Ovary (tissue), 7 donors: ENCODE measurements at regions not wholly inside any gene's neighbourhood (a gene's known extent, or its start where the extent isn't known, plus 50 kb on each side); places are given as distances from the start of the nearest gene placed in this dataset.

Source experiments
- DNase-seq, 5 donors: peaks; one replicate each; pipeline ENCODE4 v3.0.0-alpha.2; 2019 to 2020
- H3K27ac ChIP-seq, 2 donors: fragments of 200-600 bp; one replicate each; pipeline versions ENCODE4 v1.5.1 to v1.8.0; 2019 to 2022
- H3K27me3 ChIP-seq: fragments of 200-600 bp; one replicate; pipeline ENCODE4 v1.8.0; 2022
- H3K36me3 ChIP-seq: fragments of 200-600 bp; sonication (generic); one replicate; pipeline ENCODE4 v1.5.1; 2019
- H3K4me1 ChIP-seq: one replicate; pipeline ENCODE4 v1.8.1; 2013; ENCODE audit warnings: mild to moderate bottlenecking, moderate library complexity; ENCODE audit not compliant: insufficient read depth
- H3K4me3 ChIP-seq: fragments of 200-600 bp; sonication (generic); one replicate; pipeline ENCODE4 v1.5.1; 2017
- H3K9me3 ChIP-seq, 2 donors: fragments of 200-600 bp in 1 of 2; sonication (generic) in 1 of 2; one replicate each; pipeline versions ENCODE4 v1.5.1 to v1.8.1; 2013 to 2019; ENCODE audit warnings: mild to moderate bottlenecking in 1 of 2, moderate library complexity in 1 of 2
- EP300 ChIP-seq: sonication (generic); formaldehyde crosslinking; IDR thresholded peaks from one replicate; pipeline ENCODE4 v1.6.1; 2017; ENCODE audit warnings: antibody characterized with exemption
- POLR2A ChIP-seq: fragments of 450-650 bp; IDR thresholded peaks from one replicate; pipeline ENCODE4 v1.6.1; 2017; ENCODE audit warnings: antibody characterized with exemption, mild to moderate bottlenecking, moderate library complexity
- WGBS, 3 donors: extraction: QIAGEN DNeasy Blood & Tissue Kit in 1 of 3; methylation state at CpG; one replicate each; pipeline versions ENCODE4 v1.1.5 to v1.1.7; 2013 to 2017; 5-methylcytosine and 5-hydroxymethylcytosine counted together
- intact Hi-C, 4 donors: fragments of 100-400 bp; cut with DNase I; formaldehyde crosslinking; loops; one replicate each; pipeline versions ENCODE4 v1.11.0 to v1.15.1; 2022 to 2023
- TF ChIP-seq, protein P1 (sequence below), 3 donors: fragments of 450-650 bp in 2 of 3; fragments of 200-600 bp in 1 of 3; IDR thresholded peaks; one replicate each; pipeline versions ENCODE4 v1.5.1 to v1.8.0; 2016 to 2022; ENCODE audit warnings: antibody characterized with exemption in 3 of 3, mild to moderate bottlenecking in 1 of 3
- donor health status: DM: no; HTN: no; CAD: no; lungs with moderate emphysema.
- donor health status: DM: no; HTN: no; CAD: no.
- donor health status: Bipolar disorder and iron deficiency.
- donor health status: DM: no; HTN: no; CAD: no.
- donor health status: DM: yes; HTN: yes; CAD: no.

DNA sequence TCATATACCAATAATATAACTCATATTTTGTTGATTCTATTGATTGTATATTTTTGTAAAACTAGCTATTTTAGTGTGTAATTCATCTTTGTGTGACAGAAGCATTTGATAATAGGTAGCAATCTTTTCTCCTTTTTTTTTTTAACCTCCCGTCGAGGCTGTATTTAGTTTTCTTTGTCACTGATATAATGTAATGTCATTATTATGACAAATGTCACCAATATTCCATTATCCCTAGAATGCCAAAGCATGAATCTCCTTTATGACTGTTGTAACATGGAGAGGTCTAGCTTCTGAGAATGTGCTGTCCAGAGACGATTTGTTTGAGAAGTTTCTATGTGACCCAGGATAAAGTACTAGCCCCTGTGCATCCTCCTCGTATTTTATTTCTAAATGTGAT lies 639.0 kb upstream of the ATXN7L3B start:
- no peaks in the 10 kb centered on the region for H3K36me3 ChIP-seq
- no peaks in the 10 kb centered on the region for H3K9me3 ChIP-seq
- no peak overlapping the region for H3K27ac ChIP-seq
- no peaks in the 10 kb centered on the region for H3K27me3 ChIP-seq
- TF ChIP-seq, protein P1, sequence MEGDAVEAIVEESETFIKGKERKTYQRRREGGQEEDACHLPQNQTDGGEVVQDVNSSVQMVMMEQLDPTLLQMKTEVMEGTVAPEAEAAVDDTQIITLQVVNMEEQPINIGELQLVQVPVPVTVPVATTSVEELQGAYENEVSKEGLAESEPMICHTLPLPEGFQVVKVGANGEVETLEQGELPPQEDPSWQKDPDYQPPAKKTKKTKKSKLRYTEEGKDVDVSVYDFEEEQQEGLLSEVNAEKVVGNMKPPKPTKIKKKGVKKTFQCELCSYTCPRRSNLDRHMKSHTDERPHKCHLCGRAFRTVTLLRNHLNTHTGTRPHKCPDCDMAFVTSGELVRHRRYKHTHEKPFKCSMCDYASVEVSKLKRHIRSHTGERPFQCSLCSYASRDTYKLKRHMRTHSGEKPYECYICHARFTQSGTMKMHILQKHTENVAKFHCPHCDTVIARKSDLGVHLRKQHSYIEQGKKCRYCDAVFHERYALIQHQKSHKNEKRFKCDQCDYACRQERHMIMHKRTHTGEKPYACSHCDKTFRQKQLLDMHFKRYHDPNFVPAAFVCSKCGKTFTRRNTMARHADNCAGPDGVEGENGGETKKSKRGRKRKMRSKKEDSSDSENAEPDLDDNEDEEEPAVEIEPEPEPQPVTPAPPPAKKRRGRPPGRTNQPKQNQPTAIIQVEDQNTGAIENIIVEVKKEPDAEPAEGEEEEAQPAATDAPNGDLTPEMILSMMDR (IDR thresholded peaks at IDR 0.05): no peak
- TF ChIP-seq POLR2A: no peak
- TF ChIP-seq EP300: no peak
- intact Hi-C loops: no loop called here
- no peaks in the 10 kb centered on the region for H3K4me1 ChIP-seq
- DNase-seq: no peak
- H3K4me3 ChIP-seq: no peak overlapping the region
- WGBS, 3 donors: 74 to 79% (median 75%) methylated on average over 4 of the region's 4 CpGs

DNA sequence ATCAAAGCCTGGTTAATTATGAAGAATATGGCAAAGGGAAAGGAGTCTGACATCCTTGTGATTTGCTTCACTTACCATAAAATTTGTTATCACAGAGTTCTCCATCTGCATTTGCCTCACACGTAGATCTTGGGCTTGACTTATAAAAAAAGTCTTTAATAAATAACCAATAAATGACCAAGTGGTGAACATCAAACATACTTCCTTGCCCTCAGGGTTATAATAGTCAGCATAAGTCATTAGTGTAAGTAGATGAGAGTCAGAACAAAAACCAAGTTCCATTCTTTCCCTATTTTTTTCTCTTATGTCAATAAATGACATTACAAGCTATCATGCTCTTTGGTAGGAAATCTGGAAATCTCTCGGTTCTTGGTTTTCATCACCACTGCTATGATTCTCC lies 635.4 kb upstream of the ATXN7L3B start:
- no peaks in the 10 kb centered on the region for H3K36me3 ChIP-seq
- no peak overlapping the region for H3K4me3 ChIP-seq
- no peaks in the 10 kb centered on the region for H3K27me3 ChIP-seq
- intact Hi-C loops: no loop called here
- no peaks in the 10 kb centered on the region for H3K9me3 ChIP-seq
- DNase-seq: no peak
- 63 to 68% (median 67%) methylated on average over 2 of the region's 2 CpGs for WGBS, 3 donors
- TF ChIP-seq POLR2A (no peak), EP300 (no peak)
- TF ChIP-seq, protein P1 (IDR thresholded peaks at IDR 0.05): no peak
- H3K27ac ChIP-seq: no peak overlapping the region
- no peaks in the 10 kb centered on the region for H3K4me1 ChIP-seq

DNA sequence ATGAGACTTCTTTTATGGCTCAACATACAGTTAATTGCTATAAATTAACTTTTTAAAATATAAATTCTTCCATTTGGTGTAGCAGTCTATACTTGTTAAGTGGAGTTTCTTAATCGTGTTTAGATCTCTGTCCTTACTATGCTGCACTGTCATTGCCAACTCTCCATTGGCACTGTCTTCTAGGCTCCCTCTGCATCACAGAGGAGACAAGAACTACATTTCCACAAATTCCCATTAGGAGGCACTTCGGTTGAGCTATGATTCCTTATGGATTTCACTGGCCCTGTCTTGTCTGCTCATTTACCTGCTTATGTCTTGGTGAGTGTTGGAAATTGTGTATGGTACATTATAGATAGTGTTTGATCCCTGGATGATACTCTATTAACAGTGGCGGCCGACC lies 630.9 kb upstream of the ATXN7L3B start:
- no peaks in the 10 kb centered on the region for H3K27me3 ChIP-seq
- no peak overlapping the region for H3K4me3 ChIP-seq
- intact Hi-C loops: no loop called here
- H3K9me3 ChIP-seq: no peaks in the 10 kb centered on the region
- TF ChIP-seq EP300: no peak
- no peak for TF ChIP-seq POLR2A
- TF ChIP-seq, protein P1 (IDR thresholded peaks at IDR 0.05): no peak
- no peak overlapping the region for H3K27ac ChIP-seq
- no peaks in the 10 kb centered on the region for H3K36me3 ChIP-seq
- no peak for DNase-seq
- no peaks in the 10 kb centered on the region for H3K4me1 ChIP-seq
- 77 to 85% (median 79%) methylated on average over 4 of the region's 4 CpGs for WGBS, 3 donors

DNA sequence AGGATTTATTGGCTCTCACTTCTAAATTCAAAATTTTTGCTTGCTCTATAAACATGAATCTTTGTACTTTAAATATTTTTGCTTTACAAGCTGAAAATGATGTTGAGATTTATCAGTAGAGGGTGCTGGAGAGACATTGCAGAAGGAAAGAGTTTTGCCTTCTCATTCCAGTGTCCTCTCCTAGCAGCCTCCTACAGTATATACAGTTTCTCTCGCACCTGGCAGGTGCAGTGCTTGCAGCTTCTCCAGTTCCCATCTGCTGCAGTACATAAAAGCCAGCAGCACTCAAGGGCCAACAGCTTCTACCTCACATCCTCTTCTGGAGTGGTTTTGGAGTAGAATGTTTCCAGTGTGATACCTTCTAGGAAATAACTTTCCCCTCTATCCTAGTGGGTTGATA lies 601.8 kb upstream of the ATXN7L3B start:
- WGBS, 3 donors: 29 to 37% (median 34%) methylated on average over 1 of the region's 1 CpG
- no peak for DNase-seq
- Histone ChIP-seq H3K4me3 (no peak overlapping the region), H3K36me3 (no peaks in the 10 kb centered on the region), H3K27me3 (no peaks in the 10 kb centered on the region), H3K27ac (no peak overlapping the region), H3K9me3 (no peaks in the 10 kb centered on the region), H3K4me1 (no peaks in the 10 kb centered on the region)
- intact Hi-C loops: no loop called here
- TF ChIP-seq, protein P1 (IDR thresholded peaks at IDR 0.05): no peak
- TF ChIP-seq EP300 (no peak), POLR2A (no peak)
